HG02970 (cell line): ENCODE measurements at regions not wholly inside any gene's neighbourhood (a gene's known extent, or its start where the extent isn't known, plus 50 kb on each side); places are given as distances from the start of the nearest gene placed in this dataset.
"Not testable (repeated sequence)": the region's sequence is repeated elsewhere in the genome, so short reads cannot be mapped to it uniquely, and the experiment has no call there.

Experiments
- ATAC-seq: cut with Tn5 transposase; IDR thresholded peaks from one replicate; pipeline ENCODE4 v1.9.1; 2021; ENCODE audit warnings: mild to moderate bottlenecking, moderate library complexity, moderate number of reproducible peaks; ENCODE audit not compliant: unreplicated experiment, low FRiP score

DNA sequence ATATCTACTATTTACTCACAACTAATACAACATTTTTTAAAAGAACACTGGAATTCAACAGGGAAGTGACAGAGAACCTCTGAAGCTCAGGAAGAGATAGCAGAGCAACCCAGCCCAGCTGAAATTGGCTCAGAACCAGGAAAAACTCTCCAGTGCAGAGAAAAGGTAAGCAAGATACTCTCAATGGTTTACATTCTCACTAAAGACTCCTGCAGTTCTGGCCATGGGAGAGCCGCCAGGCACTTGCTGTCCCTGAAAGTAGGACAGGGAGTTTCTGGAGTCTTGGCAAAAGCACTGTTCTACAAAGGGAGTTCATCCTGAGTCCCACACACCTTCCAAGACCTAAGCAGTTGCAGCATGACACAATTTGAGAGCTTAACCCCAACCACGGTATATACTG, 330.8 kb downstream of the TRIM36 start:
- no peak for ATAC-seq

DNA sequence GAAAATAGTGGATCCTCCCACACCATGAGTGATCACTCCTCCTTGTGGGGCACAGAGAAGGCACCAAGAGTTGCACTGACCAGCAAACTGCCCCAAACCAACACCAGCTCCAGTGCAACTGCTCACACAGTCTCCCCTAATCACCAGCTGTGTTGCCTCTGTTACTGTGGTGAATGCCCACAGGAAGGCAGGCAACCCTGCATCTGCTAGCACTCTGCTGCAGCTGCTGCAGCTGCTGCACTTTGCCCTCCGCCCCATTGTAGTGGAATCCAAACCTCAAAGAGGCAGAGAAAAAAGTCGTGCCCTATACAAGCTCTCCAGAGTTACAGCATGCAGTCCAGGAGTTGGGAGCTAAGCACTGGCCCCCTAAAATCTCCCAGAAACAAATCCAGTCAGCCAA, 339.6 kb downstream of the TRIM36 start:
- ATAC-seq: no peak

DNA sequence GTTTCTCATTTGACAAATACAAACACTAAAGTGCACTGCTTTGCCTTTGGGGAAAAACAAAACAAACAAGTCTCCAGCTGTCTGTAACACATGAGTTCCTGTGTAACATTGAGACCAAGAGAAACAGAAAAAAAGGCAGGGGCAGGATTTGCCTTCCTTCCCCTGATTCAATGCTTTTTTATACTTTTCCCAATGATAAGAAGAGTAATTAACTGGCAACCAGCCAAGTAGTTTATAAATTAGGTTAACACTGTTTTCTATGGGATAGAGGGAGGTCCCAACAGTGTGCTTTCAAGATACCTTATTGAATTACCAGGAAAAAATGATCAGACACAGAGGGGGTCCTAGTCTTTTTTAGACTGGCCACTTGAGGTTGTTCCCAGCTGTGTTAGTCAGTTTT, 346.8 kb downstream of the TRIM36 start:
- no peak for ATAC-seq

GRCh38 chr5:114822436-114822835, 347.3 kb downstream of the TRIM36 start:
- no peak for ATAC-seq

GRCh38 chr5:114790403-114790792, 379.3 kb downstream of the TRIM36 start:
- ATAC-seq: no peak

- peak; percentile 58 for ATAC-seq
Observed at GRCh38 chr5:114789773-114790402, 379.8 kb downstream of the TRIM36 start.

DNA sequence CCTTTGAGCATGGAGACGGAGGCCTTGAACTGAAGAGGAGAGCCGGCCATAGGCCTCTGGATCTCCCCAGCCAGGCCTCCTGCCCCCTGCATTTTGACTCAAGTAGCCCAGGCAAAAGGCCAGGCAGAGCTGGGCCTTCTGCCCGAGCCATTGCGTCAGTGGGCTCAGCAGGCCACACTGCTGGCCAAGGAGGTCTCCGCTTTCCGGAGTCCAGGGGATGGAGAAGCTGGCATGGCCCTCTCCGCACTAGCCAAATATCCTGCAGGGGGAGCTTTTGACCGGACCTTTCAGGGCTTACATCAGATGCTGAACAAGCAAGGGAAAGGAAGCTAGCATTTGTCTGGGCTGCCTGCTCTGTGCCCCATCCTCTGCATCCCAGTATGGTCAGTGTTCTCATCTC, 386.8 kb downstream of the TRIM36 start:
- no peak for ATAC-seq

- no peak for ATAC-seq
Observed at GRCh38 chr5:114782177-114782576, 387.5 kb downstream of the TRIM36 start.

DNA sequence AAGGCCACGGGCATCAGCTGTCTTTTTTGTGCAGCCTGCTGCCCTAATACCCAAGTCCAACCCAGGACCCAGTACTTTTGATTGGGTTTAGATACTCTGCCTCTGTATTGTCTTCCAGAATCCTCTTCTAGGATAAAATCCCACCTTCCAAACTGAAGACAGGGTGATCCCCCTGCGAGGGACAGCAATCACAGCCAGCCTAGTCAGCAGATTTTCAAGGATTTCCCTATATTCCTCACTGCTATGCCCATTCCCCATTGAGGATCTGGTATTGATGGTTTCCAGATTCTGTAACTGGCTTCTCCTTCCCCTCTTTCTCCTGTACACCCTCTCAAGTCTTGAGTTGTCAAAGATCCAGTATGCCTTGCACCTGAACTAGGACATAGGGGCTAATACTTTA, 389.4 kb downstream of the TRIM36 start:
- no peak for ATAC-seq

DNA sequence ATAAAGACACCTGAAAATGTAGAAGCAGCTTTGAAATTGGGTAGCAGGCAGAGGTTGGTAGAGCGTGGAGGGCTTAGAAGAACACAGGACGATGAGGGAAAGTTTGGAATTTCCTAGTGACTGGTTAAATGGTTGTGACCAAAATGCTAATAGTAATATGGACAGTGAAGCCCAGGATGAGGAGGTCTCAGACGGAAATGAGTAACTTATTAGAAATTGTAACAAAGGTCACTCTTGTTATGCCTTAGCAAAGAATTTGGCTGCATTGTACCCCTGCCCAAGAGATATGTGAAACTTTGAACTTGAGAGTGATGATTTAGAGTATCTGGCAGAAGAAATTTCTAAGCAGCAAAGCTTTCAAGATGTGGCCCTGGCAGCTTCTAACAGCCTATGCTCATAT, 382.5 kb downstream of the KCNN2 start:
- ATAC-seq: no peak

- no peak for ATAC-seq
Observed at GRCh38 chr5:114734238-114734637, 372.4 kb downstream of the KCNN2 start.

DNA sequence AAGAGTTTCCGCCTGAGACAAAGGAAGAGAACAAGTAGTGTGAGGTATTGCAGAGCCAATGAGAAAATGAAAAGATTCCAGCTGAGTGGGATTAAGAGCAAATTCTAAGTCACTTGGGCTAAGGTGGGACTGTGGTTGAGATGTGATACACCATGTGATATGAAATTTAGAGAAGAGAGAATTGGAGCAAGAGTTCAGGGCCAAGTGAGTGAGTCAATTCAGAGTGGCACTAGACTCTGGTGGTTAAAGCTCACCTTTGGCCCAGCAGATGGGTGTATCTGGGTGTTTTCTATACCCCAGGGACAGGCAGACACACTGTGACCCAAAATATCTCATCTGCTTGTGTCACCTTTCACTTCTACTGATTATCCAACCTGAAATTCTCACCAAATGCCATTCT, 368.1 kb downstream of the KCNN2 start:
- no peak for ATAC-seq

- ATAC-seq: no peak
Observed at GRCh38 chr5:114727358-114727757, 365.5 kb downstream of the KCNN2 start.

GRCh38 chr5:114726131-114726530, 364.3 kb downstream of the KCNN2 start:
- ATAC-seq: no peak

GRCh38 chr5:114719268-114719667, 357.4 kb downstream of the KCNN2 start:
- no peak for ATAC-seq

GRCh38 chr5:114716955-114717354, 355.1 kb downstream of the KCNN2 start:
- ATAC-seq: no peak

DNA sequence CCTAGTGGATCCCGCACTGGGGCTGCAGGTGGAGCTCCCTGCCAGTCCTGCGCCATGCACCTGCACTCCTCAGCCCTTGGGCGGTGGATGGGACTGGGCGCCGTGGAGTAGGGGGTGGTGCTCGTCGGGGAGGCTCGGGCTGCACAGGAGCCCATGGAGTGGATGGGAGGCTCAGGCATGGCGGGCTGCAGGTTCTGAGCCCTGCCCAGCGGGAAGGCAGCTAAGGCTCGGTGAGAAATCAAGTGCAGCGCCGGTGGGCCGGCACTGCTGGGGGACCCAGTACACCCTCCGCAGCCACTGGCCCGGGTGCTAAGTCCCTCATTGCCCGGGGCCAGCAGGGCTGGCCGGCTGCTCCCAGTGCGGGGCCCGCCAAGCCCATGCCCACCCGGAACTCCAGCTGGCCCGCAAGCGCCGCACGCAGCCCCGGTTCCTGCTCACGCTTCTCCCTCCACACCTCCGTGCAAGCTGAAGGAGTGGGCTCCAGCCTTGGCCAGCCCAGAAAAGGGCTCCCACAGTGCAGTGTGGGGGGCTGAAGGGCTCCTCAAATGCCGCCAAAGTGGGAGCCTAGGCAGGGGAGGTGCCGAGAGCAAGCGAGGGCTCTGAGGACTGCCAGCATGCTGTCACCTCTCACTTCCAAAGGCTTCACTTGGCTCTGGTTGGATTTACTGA, 342.5 kb downstream of the KCNN2 start:
- ATAC-seq: not testable (repeated sequence)

DNA sequence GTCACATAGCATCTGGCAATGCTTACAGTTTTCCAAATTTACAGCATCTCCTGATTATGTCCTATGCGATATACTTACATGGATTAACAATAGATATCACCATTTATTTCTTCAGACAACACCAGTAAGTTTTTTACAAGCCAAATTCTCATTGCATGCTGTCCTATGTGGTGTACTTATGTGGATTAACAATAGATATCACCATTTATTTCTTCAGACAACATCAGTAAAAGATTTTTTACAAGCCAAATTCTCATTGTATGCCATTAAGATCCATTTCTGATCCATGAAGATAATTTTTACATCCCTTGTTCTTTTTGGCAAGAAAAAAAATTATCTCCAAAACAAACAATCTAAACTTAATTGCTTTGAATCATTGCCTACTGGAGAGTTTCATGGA, 340.9 kb downstream of the KCNN2 start:
- no peak for ATAC-seq

GRCh38 chr5:114702136-114702535, 340.3 kb downstream of the KCNN2 start:
- ATAC-seq: no peak

DNA sequence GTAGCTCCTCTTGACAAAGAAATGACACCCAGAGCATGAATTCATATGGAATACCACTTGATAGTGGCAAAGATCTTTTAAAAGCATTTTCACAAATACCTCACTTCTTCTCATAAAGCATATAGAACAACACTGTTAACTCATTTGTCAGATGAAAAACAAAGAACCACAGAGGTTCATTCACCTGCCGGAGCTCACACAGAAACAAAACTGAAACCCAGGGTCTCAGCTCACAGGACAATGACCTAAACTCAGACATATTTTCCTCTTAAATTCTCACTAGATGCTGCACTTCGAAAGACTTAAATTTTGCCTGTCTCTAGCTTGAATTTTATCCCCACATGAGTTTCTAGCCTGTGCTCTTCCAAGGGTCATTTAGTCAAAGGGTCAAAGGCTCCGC, 339.0 kb downstream of the KCNN2 start:
- no peak for ATAC-seq

- ATAC-seq: no peak
Observed at GRCh38 chr5:114695292-114695904, 333.5 kb downstream of the KCNN2 start.

DNA sequence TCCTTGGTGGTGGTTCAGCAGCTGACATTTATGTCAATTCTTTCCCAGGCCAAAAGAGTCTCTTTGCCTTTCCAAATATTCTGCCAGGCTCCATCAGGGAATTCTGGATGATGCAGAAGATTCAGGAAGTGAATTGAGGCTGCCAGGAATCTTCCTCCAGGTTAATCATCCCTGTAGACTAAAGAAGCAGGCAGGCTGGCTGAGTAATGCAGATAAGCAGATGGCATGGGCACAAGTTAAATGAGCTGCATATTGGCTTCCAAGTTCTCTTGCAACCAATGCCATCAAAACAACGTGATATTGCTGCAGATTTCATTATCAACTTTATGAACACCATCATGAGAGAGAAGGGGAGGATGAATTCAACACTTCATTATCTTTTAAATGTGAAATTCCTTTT, 324.5 kb downstream of the KCNN2 start:
- no peak for ATAC-seq
